Spleen (tissue), 11 donors: ENCODE measurements at regions not wholly inside any gene's neighbourhood (a gene's known extent, or its start where the extent isn't known, plus 50 kb on each side); places are given as distances from the start of the nearest gene placed in this dataset.
"Not testable (repeated sequence)": the region's sequence is repeated elsewhere in the genome, so short reads cannot be mapped to it uniquely, and the experiment has no call there.

ENCODE experiments used
- DNase-seq: peaks from one replicate; pipeline ENCODE4 v3.0.0-alpha.2; 2020
- H3K27ac ChIP-seq, 8 donors: fragments of 200-600 bp; sonication (generic) in 7 of 8; 1 replicate in 4 of 8; 2 replicates in 4 of 8; pipeline versions ENCODE4 v1.5.0 to v1.8.0; 2016 to 2021; ENCODE audit warnings: inconsistent platforms in 4 of 8, mild to moderate bottlenecking in 4 of 8, moderate library complexity in 1 of 8
- H3K27me3 ChIP-seq, 7 donors: fragments of 200-600 bp; sonication (generic) in 6 of 7; replicated peaks in 1 of 7; 1 replicate in 4 of 7; 2 replicates in 3 of 7; pipeline versions ENCODE4 v1.5.0 to v1.8.0; 2016 to 2021; ENCODE audit warnings: inconsistent platforms in 3 of 7, mild to moderate bottlenecking in 1 of 7
- H3K36me3 ChIP-seq, 6 donors: fragments of 200-600 bp; sonication (generic) in 5 of 6; 1 replicate in 4 of 6; 2 replicates in 2 of 6; pipeline versions ENCODE4 v1.5.0 to v1.8.0; 2016 to 2021; ENCODE audit warnings: inconsistent platforms in 2 of 6
- H3K4me1 ChIP-seq, 6 donors: fragments of 200-600 bp; sonication (generic) in 5 of 6; 1 replicate in 3 of 6; 2 replicates in 3 of 6; pipeline versions ENCODE4 v1.5.0 to v1.8.0; 2016 to 2021; ENCODE audit warnings: inconsistent platforms in 3 of 6
- H3K4me3 ChIP-seq, 8 donors: fragments of 200-600 bp; sonication (generic) in 7 of 8; 1 replicate in 4 of 8; 2 replicates in 4 of 8; pipeline versions ENCODE4 v1.5.0 to v1.8.0; 2016 to 2021; ENCODE audit warnings: inconsistent platforms in 4 of 8, mild to moderate bottlenecking in 4 of 8, moderate library complexity in 2 of 8
- H3K9me3 ChIP-seq, 8 donors: fragments of 200-600 bp; sonication (generic) in 7 of 8; 1 replicate in 4 of 8; 2 replicates in 4 of 8; pipeline versions ENCODE4 v1.5.0 to v1.8.0; 2016 to 2021; ENCODE audit warnings: inconsistent platforms in 4 of 8
- CTCF ChIP-seq, 11 experiments: fragments of 200-600 bp in 7 of 11; fragments of 450-650 bp in 4 of 11; sonication (generic) in 4 of 11; IDR thresholded peaks in 8 of 11; conservative IDR thresholded peaks in 3 of 11; 1 replicate in 7 of 11; 2 replicates in 4 of 11; pipeline versions ENCODE4 v1.4.0 to v1.8.0; 2016 to 2021; ENCODE audit warnings: antibody characterized with exemption in 11 of 11, inconsistent platforms in 4 of 11, mild to moderate bottlenecking in 1 of 11
- POLR2A ChIP-seq, 3 donors: fragments of 450-650 bp; IDR thresholded peaks; one replicate each; pipeline ENCODE4 v1.5.1; 2017; ENCODE audit warnings: antibody characterized with exemption in 3 of 3, mild to moderate bottlenecking in 1 of 3
- POLR2AphosphoS5 ChIP-seq, 3 donors: sonication (generic); formaldehyde crosslinking; IDR thresholded peaks; one replicate each; pipeline ENCODE4 v1.5.1; 2017; ENCODE audit warnings: antibody characterized with exemption in 3 of 3
- WGBS, 5 donors: extraction: QIAGEN DNeasy Blood & Tissue Kit in 3 of 5; methylation state at CpG; one replicate each; pipeline versions ENCODE4 v1.1.5 to v1.1.7; 2013 to 2018; 5-methylcytosine and 5-hydroxymethylcytosine counted together
- intact Hi-C: fragments of 100-400 bp; cut with DNase I; formaldehyde crosslinking; loops from one replicate; pipeline ENCODE4 v1.15.0; 2023; ENCODE audit warnings: low total_unique reads
- donor health status: healthy with polysubstance abuse.
- donor health status: DM: no; HTN: no; CAD: no; lungs with moderate emphysema.
- donor health status: DM: no; HTN: no; CAD: no.
- donor health status: Bipolar disorder and iron deficiency.
- donor health status: healthy.
- donor health status: DM: no; HTN: no; CAD: no.
- donor health status: DM: yes; HTN: yes; CAD: no.

GRCh38 chr17:36690190-36690589 is 88.8 kb downstream of the MRM1 start:
- H3K27ac ChIP-seq = no peak overlapping the region
- H3K36me3 ChIP-seq = no peaks in the 10 kb centered on the region
- 83 to 94% (median 86%) methylated on average over 4 of the region's 4 CpGs for WGBS, 5 donors
- no peaks in the 10 kb centered on the region for H3K4me1 ChIP-seq
- DNase-seq = no peak
- no peaks in the 10 kb centered on the region for H3K9me3 ChIP-seq
- TF ChIP-seq POLR2A (IDR thresholded peaks at IDR 0.05) = no peak
- TF ChIP-seq POLR2AphosphoS5 (IDR thresholded peaks at IDR 0.05) = no peak
- no peak for TF ChIP-seq CTCF (IDR thresholded peaks at IDR 0.05 in 8 of 11, conservative IDR thresholded peaks at IDR 0.05 in 3 of 11)
- intact Hi-C loops = no loop called here
- peaks cover 0 to 23% (median 0%) of the 10 kb centered on the region in 7 donors for H3K27me3 ChIP-seq
- no peak overlapping the region for H3K4me3 ChIP-seq

- 76 to 91% (median 88%) methylated on average over 3 of the region's 3 CpGs for WGBS, 5 donors
Observed at GRCh38 chr17:36691606-36692005, 90.2 kb downstream of the MRM1 start.

DNA sequence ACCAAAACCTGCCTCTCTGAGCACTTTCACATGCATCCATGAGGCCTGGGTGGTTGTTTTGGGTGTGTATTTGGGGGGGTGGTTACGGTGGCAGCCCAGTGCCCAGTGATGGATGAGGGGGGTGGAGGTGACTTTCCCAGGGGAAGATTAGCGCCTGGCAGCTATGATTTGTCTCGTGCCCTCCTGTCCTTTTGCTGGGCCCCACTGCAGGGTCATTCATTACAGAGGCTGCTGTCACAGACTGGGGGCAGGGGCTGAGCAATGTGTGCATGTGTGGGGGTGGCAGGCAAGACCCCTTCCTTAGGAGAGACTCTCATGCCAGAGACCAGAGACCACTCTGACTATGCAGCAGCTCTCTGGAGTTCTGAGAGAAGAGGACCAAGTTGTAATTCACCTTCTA is 93.7 kb downstream of the MRM1 start:
- TF ChIP-seq CTCF (IDR thresholded peaks at IDR 0.05 in 8 of 11, conservative IDR thresholded peaks at IDR 0.05 in 3 of 11) = no peak
- TF ChIP-seq POLR2A (IDR thresholded peaks at IDR 0.05) = no peak
- TF ChIP-seq POLR2AphosphoS5 (IDR thresholded peaks at IDR 0.05) = no peak
- H3K36me3 ChIP-seq = no peaks in the 10 kb centered on the region
- intact Hi-C loops = no loop called here
- H3K4me1 ChIP-seq = no peaks in the 10 kb centered on the region
- H3K4me3 ChIP-seq = no peak overlapping the region
- peaks cover 0 to 35% (median under 1%) of the 10 kb centered on the region in 7 donors for H3K27me3 ChIP-seq
- no peak overlapping the region for H3K27ac ChIP-seq
- DNase-seq = no peak
- H3K9me3 ChIP-seq = no peaks in the 10 kb centered on the region
- WGBS, 5 donors = 24 to 58% (median 52%) methylated on average over 3 of the region's 3 CpGs

More at GRCh38 chr17:36691606-36692005, 90.2 kb downstream of the MRM1 start:
- Histone ChIP-seq H3K4me3 (no peak overlapping the region), H3K27ac (no peak overlapping the region), H3K27me3 (peaks cover 0 to 27% (median 0%) of the 10 kb centered on the region in 7 donors), H3K36me3 (no peaks in the 10 kb centered on the region), H3K9me3 (no peaks in the 10 kb centered on the region), H3K4me1 (no peaks in the 10 kb centered on the region)
- TF ChIP-seq POLR2AphosphoS5 (IDR thresholded peaks at IDR 0.05) (no peak), CTCF (IDR thresholded peaks at IDR 0.05 in 8 of 11, conservative IDR thresholded peaks at IDR 0.05 in 3 of 11) (no peak), POLR2A (IDR thresholded peaks at IDR 0.05) (no peak)
- DNase-seq = no peak
- intact Hi-C loops = no loop called here

DNA sequence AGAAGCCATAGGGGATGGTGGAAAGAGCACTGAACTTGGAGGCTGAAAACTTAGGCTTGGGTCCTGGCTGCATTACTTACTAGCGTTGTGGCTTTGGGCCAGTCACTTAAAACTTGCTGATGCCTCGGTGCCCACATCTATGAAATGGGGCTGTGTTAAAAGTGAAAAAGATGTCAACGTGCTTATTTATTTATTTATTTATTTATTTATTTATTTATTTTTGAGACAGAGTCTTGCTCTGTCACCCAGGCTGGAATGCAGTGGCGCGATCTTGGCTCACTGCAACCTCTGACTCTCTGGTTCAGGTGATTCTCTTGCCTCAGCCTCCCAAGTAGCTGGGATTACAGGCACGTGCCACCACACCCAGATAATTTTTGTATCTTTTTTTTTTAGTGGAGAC is 94.3 kb downstream of the MRM1 start:
- H3K9me3 ChIP-seq, H3K4me1 ChIP-seq, H3K36me3 ChIP-seq, H3K27ac ChIP-seq, DNase-seq, H3K4me3 ChIP-seq, intact Hi-C loops: not testable (repeated sequence)
- 80 to 87% (median 84%) methylated on average over 6 of the region's 6 CpGs for WGBS, 5 donors
- peaks cover 0 to 30% (median 2%) of the 10 kb centered on the region in 7 donors for H3K27me3 ChIP-seq

GRCh38 chr17:36696805-36697204 is 95.4 kb downstream of the MRM1 start:
- Histone ChIP-seq H3K27ac (no peak overlapping the region), H3K27me3 (peaks cover 0 to 33% (median 2%) of the 10 kb centered on the region in 7 donors), H3K9me3 (no peaks in the 10 kb centered on the region), H3K4me3 (no peak overlapping the region), H3K4me1 (no peaks in the 10 kb centered on the region), H3K36me3 (no peaks in the 10 kb centered on the region)
- TF ChIP-seq POLR2A (IDR thresholded peaks at IDR 0.05) (no peak), POLR2AphosphoS5 (IDR thresholded peaks at IDR 0.05) (no peak), CTCF (IDR thresholded peaks at IDR 0.05 in 8 of 11, conservative IDR thresholded peaks at IDR 0.05 in 3 of 11) (no peak)
- intact Hi-C loops = no loop called here
- DNase-seq = no peak
- WGBS, 5 donors = 27 to 70% (median 40%) methylated on average over 1 of the region's 1 CpG
